ENCODE measurements at regions not wholly inside any gene's neighbourhood (a gene's known extent, or its start where the extent isn't known, plus 50 kb on each side); places are given as distances from the start of the nearest gene placed in this dataset.

DNA sequence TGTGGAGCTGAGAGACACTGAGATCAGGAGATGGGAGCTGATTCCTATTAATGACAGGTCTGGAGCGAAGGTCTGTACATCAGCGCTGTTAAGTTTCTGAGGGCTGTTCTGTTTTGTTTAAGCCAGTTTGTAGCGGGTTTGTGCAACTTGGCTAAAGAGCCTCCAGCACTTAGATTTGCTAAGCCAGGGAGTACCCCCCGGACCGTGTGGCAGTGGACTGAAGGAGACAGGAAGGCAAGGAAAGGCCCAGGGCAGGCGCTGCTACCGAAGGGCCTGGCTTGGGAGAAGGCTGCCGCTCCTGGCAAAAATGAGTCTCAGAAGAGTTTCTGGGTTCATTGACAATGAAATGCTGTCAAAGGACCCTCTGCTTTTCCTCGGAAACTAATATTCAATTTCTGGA lies 139.3 kb upstream of the ZNF644 start:
- TF ChIP-seq, protein P1, sequence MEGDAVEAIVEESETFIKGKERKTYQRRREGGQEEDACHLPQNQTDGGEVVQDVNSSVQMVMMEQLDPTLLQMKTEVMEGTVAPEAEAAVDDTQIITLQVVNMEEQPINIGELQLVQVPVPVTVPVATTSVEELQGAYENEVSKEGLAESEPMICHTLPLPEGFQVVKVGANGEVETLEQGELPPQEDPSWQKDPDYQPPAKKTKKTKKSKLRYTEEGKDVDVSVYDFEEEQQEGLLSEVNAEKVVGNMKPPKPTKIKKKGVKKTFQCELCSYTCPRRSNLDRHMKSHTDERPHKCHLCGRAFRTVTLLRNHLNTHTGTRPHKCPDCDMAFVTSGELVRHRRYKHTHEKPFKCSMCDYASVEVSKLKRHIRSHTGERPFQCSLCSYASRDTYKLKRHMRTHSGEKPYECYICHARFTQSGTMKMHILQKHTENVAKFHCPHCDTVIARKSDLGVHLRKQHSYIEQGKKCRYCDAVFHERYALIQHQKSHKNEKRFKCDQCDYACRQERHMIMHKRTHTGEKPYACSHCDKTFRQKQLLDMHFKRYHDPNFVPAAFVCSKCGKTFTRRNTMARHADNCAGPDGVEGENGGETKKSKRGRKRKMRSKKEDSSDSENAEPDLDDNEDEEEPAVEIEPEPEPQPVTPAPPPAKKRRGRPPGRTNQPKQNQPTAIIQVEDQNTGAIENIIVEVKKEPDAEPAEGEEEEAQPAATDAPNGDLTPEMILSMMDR (conservative IDR thresholded peaks at IDR 0.05): no peak
- no peak for TF ChIP-seq EZH2 (IDR thresholded peaks at IDR 0.05; ENCODE audit: low read depth)

All from PC-9 (cell line).